ENCODE measurements at regions not wholly inside any gene's neighbourhood (a gene's known extent, or its start where the extent isn't known, plus 50 kb on each side); places are given as distances from the start of the nearest gene placed in this dataset.

DNA sequence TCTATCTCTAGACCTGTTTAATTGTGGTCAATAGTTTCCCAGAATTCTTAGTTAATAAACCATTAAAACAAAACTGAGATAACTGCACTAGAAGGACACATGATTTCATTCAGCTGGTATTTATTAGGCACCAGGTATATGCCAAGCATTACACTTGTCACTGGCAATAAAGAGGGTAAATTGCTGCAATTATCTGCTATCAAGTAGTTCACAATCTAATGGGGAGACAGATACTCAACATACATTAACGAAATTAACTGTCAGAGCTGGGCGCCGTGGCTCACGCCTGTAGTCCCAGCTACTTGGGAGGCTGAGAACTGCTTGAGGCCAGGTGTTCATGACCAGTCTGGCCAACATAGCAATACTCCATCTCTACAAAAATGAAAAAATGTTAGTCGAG lies 71.7 kb upstream of the WIPF1 start:
- no peak for DNase-seq (ENCODE audit: low read depth in 4 of 4, low spot score in 3 of 4)

DNA sequence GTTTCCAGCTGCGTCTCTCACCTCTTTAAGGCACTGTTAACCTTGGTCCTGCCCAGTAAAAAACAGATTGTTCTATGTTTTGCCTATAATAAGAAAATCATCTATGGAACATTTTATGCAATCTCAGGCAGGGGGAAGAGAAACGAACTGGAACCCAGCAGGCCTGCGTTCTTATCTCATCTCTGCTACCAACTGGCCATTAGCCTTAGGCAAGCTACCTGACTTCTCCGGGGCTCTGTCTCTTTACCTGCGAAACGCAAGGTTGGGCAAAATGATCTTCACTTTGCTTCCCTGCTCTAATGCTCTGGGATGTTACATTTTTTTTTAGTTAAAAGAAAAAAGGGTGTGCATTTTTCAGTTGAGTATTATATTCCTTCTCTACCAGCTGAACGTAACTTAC lies 70.5 kb upstream of the WIPF1 start:
- no peak for DNase-seq (ENCODE audit: low read depth in 4 of 4, low spot score in 3 of 4)

- no peak for DNase-seq (ENCODE audit: low read depth in 4 of 4, low spot score in 3 of 4)
These were observed 69.8 kb upstream of the WIPF1 start for GRCh38 chr2:174667250-174667860.

GRCh38 chr2:174666845-174667244 lies 69.2 kb upstream of the WIPF1 start:
- DNase-seq (ENCODE audit: low read depth in 4 of 4, low spot score in 3 of 4) = no peak

DNA sequence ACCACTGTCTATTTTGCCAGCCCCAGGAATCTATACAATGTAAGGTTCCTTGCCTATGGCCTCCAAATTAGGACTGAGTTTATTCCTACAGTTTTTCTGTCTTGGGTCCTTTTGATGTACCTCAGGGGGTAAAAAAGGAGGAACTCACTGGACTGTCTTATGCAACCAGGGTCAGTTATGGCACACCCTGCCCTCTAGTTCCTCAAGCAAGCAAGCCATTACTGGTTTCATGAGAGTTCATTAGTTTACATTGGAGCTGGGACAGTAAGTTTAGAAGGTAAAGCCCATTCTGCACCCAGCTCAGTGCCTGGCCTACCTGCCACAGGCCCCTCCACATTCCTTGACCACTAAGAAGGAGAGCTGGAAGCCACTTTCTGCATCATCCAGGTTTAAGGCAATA lies 68.7 kb upstream of the WIPF1 start:
- no peak for DNase-seq (ENCODE audit: low read depth in 4 of 4, low spot score in 3 of 4)

- no peak for DNase-seq (ENCODE audit: low read depth in 4 of 4, low spot score in 3 of 4)
These were observed 66.6 kb upstream of the WIPF1 start for GRCh38 chr2:174664084-174664759.

- no peak for DNase-seq (ENCODE audit: low read depth in 4 of 4, low spot score in 3 of 4)
These were observed 65.9 kb upstream of the WIPF1 start for GRCh38 chr2:174663550-174663949.

- no peak for DNase-seq (ENCODE audit: low read depth in 4 of 4, low spot score in 3 of 4)
These were observed 65.3 kb upstream of the WIPF1 start for GRCh38 chr2:174662859-174663258.

GRCh38 chr2:174662459-174662858 lies 64.9 kb upstream of the WIPF1 start:
- DNase-seq (ENCODE audit: low read depth in 4 of 4, low spot score in 3 of 4) = no peak

- no peak for DNase-seq (ENCODE audit: low read depth in 4 of 4, low spot score in 3 of 4)
These were observed 63.5 kb upstream of the WIPF1 start for GRCh38 chr2:174660984-174661675.

DNA sequence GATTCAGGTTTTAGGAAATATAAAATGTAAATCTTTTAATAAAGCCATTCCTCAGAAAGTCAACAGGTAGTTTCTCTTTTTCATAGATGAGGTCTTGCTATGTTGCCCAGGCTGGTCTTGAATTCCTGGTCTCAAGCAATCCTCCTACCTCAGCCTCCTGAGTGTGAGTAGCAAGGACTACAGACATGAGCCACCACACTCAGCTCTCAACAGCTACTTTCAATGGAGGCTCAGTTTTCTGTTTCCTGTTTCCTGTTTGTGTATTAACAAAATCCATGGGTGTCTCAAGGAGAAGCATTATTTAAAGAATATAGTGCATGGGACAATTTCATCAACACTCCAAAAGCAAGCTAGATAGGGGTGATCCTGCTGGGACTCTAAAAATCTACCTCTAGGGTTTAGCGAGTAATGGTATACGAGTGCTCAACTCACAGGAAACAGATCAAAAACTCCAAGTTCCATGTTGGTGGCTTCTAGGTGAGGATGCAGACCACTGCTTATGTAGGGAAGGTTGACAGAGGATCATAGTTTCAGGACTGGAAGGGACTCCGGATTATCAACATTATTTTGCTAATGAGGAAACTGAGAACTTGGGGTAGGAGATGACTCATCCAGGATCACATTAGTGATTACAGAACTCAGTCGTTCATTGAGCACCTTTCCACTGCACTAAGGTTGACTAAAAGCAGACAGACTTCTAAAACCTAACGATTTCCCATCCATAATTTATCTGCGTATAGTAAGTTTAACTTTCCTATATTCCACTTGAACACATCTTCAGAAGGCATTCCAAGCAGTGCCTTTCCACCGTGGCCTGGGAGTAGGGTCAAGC lies 61.7 kb upstream of the WIPF1 start:
- DNase-seq (ENCODE audit: low read depth in 4 of 4, low spot score in 3 of 4) = no peak

DNA sequence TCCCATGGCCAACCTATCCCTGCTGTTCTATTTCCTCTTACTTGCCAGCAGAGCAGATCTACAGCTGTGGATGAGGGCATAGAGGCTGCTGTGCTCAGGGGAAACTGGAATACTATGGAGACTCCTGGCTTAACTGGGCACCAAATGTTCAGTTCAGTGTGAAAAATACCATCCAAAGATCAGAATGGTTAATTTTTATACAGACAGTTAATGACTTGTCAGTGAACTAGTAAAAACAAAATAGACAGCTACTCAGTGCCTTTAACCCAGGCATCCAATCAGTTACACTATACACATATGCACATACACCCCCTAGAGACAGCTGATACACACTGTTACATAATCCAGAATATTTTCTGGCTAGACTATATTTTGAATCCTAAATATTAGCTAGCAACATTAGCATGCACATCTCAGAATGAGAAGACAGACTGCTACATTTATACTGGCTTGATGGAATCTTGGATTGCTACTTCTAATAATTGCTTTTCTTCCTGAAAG lies 59.1 kb upstream of the WIPF1 start:
- DNase-seq (ENCODE audit: low read depth in 4 of 4, low spot score in 3 of 4) = no peak

DNA sequence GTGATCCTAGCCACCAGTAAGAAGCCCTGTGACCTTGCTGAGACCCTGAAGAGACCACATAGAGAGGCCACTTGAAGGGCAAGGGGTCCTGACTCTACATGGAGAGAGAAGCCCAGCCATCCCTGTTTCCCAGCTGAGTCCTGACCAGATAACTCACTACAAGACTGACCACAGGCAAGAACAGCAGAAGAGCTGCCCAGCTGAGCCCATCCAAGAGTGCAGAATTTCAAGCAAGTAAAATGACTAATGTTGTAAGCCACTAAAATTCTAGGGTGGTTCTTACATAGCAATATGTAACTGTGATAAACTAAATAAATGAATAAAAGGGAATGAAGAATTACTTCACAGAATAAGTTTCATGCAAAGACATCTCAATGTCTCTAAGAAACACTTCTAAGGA lies 58.4 kb upstream of the WIPF1 start:
- DNase-seq (ENCODE audit: low read depth in 4 of 4, low spot score in 3 of 4) = no peak

DNA sequence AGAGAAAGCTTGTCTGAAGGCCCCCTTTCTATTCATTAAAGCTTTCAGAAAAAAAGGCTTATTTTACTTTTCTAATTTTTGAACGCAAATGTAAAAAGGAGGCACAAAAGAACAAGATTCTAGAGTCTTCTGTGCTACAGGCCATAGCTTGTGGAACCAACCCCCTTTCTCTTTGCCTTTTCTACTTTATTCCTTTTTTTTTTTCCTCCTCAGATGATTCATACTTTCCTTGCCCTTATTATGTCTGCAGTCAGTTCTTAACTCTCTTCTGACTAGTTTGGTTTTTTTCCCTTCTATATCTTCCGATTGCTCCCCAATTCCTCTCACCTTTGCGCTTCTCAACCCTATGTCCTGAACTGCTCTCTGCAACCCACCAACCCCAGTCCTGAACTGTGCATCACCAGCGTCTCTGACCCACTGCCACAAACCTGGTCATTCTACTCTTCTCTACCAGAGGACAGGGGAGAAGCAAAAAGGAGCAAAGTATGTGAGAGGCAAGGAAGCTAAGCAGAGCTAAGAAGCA lies 56.9 kb upstream of the WIPF1 start:
- DNase-seq (ENCODE audit: low read depth in 4 of 4, low spot score in 3 of 4) = no peak

DNA sequence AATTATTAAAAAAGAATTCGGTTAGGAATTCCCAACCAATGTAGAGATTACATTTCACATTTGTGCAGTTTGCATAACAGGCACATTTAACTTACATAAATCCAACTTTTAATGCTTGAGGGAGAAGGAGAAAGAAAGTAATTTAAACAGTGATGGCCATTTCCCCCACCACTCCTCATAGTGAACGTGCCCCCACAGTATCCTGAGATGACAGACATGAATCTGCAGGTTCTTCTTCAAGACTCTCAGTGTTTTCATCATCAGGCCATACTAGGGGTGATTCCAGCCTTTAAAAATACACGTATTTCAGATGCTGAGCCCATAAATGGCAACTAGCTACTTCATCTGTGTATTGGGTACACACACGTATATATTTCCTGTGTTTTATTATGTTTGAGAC lies 51.3 kb upstream of the WIPF1 start:
- DNase-seq (ENCODE audit: low read depth in 4 of 4, low spot score in 3 of 4) = no peak
